GM12878 (cell line): ENCODE measurements at regions not wholly inside any gene's neighbourhood (a gene's known extent, or its start where the extent isn't known, plus 50 kb on each side); places are given as distances from the start of the nearest gene placed in this dataset.
A peak's percentile ranks its signal among the peaks of the same experiment; 100 is the strongest.

Experiments
- ATAC-seq: fragments of 200-7000 bp; cut with Tn5 transposase; 3 replicates; pipeline ENCODE4 v1.9.1; 2020; ENCODE audit warnings: mild to moderate bottlenecking, moderate library complexity
- BruUV-seq: library from RNA; stranded (reverse); fragments of 400-500 nt; replicated peaks from 2 replicates; lab custom pipeline; 2021; lab: Mats Ljungman, UMichigan
- CTCF ChIA-PET: fragments of 300-600 bp; sonication (Branson Sonifier 250); formaldehyde crosslinking; extraction: SDS; loops from one replicate; lab custom pipeline; 2021; ENCODE audit warnings: inconsistent platforms; lab: Yijun Ruan, JAX
- POLR2A ChIA-PET: fragments of 350-600 bp; formaldehyde crosslinking; extraction: SDS; loops from one replicate; lab custom pipeline; 2021; ENCODE audit warnings: inconsistent platforms; lab: Charles Lee
- RAD21 ChIA-PET: fragments of 300-600 bp; sonication (Branson Sonifier 250); formaldehyde crosslinking; loops from one replicate; lab custom pipeline; 2023; ENCODE audit warnings: antibody characterized with exemption; ENCODE audit not compliant: unreplicated experiment; lab: Charles Lee
- SMC1A ChIA-PET: fragments of 300-600 bp; sonication (Branson Sonifier 250); formaldehyde crosslinking; loops from one replicate; lab custom pipeline; 2023; ENCODE audit not compliant: unreplicated experiment, uncharacterized antibody; lab: Charles Lee
- DNase-seq: peaks from one replicate; pipeline ENCODE4 v3.0.0-alpha.2; 2011; ENCODE audit warnings: low read depth, low spot score
- FAIRE-seq: peaks from 3 replicates; lab custom pipeline; 2011; peaks lifted over from hg19 to GRCh38; lab: Jason Lieb, UNC
- H2AFZ ChIP-seq: 2 replicates; pipeline ENCODE4 v1.6.0; 2011; ENCODE audit warnings: low read depth, low read length, control low read depth; ENCODE audit not compliant: control insufficient read depth
- H3K27ac ChIP-seq: 2 replicates; pipeline ENCODE4 v1.5.1; 2011; ENCODE audit warnings: control low read depth; ENCODE audit not compliant: control insufficient read depth, insufficient read depth
- H3K27me3 ChIP-seq, 2 experiments: replicated peaks in 1 of 2; 2 replicates each; pipeline versions ENCODE4 v1.6.0 to v1.6.1; 2011; ENCODE audit warnings: low read length in 1 of 2; ENCODE audit not compliant: control insufficient read depth in 2 of 2, insufficient read depth in 2 of 2
- H3K36me3 ChIP-seq, 2 experiments: 2 replicates each; pipeline ENCODE4 v1.5.1; 2011; ENCODE audit warnings: low read length in 1 of 2; ENCODE audit not compliant: control insufficient read depth in 2 of 2, insufficient read depth in 2 of 2
- H3K4me1 ChIP-seq: 2 replicates; pipeline ENCODE4 v1.6.1; 2011; ENCODE audit warnings: mild to moderate bottlenecking, low read length, moderate library complexity, mixed read lengths; ENCODE audit not compliant: control insufficient read depth, insufficient read depth
- H3K4me2 ChIP-seq: 2 replicates; pipeline ENCODE4 v1.6.0; 2011; ENCODE audit warnings: control low read depth; ENCODE audit not compliant: control insufficient read depth, insufficient read depth
- H3K4me3 ChIP-seq: fragments of 200-600 bp; sonication (generic); 2 replicates; pipeline ENCODE4 v1.5.1; 2016
- H3K79me2 ChIP-seq: 2 replicates; pipeline ENCODE4 v1.6.0; 2011; ENCODE audit warnings: low read length; ENCODE audit not compliant: control insufficient read depth, insufficient read depth
- H3K9ac ChIP-seq: 2 replicates; pipeline ENCODE4 v1.8.0; 2011; ENCODE audit warnings: low read length, control low read depth, mixed read lengths; ENCODE audit not compliant: control insufficient read depth, insufficient read depth
- H3K9me3 ChIP-seq: replicated peaks from 3 replicates; pipeline ENCODE4 v1.5.1; 2011; ENCODE audit warnings: mild to moderate bottlenecking, low read length; ENCODE audit not compliant: control insufficient read depth, insufficient read depth
- H4K20me1 ChIP-seq: 2 replicates; pipeline ENCODE4 v1.6.0; 2011; ENCODE audit not compliant: control insufficient read depth, insufficient read depth
- BHLHE40 ChIP-seq, 2 experiments: fragments of 450-650 bp in 1 of 2; IDR thresholded peaks; 2 replicates each; pipeline ENCODE4 v1.6.1; 2011 to 2017; ENCODE audit warnings: low read depth in 2 of 2, borderline replicate concordance in 1 of 2, improper control_type of control experiment in 1 of 2, low read length in 1 of 2, mild to moderate bottlenecking in 1 of 2
- CEBPZ ChIP-seq: fragments of 150-350 bp; IDR thresholded peaks from 2 replicates; pipeline ENCODE4 v1.6.1; 2016; ENCODE audit warnings: low read depth, low read length
- CHD1 ChIP-seq: IDR thresholded peaks from 2 replicates; pipeline ENCODE4 v1.6.1; 2012; ENCODE audit warnings: low read depth, low read length, improper control_type of control experiment
- CTCF ChIP-seq, 3 experiments: IDR thresholded peaks in 2 of 3; conservative IDR thresholded peaks in 1 of 3; 2 replicates each; pipeline ENCODE4 v1.5.1; 2011; ENCODE audit warnings: low read depth in 3 of 3, low read length in 3 of 3, mild to moderate bottlenecking in 3 of 3, control low read depth in 2 of 3, moderate library complexity in 2 of 3, inconsistent platforms in 1 of 3, mixed read lengths in 1 of 3; ENCODE audit not compliant: control insufficient read depth in 2 of 3, insufficient read depth in 1 of 3; ENCODE audit errors: extremely low read depth in 1 of 3
- HSF1 ChIP-seq: fragments of 150-350 bp; IDR thresholded peaks from 2 replicates; pipeline ENCODE4 v1.6.1; 2014; ENCODE audit warnings: mild to moderate bottlenecking, low read depth, low read length
- JUNB ChIP-seq: IDR thresholded peaks from 2 replicates; pipeline ENCODE4 v1.6.1; 2016; ENCODE audit warnings: antibody characterized with exemption, mild to moderate bottlenecking
- KAT2A ChIP-seq: conservative IDR thresholded peaks from 2 replicates; pipeline ENCODE4 v1.6.1; 2011; ENCODE audit warnings: low read depth, low read length; ENCODE audit not compliant: control insufficient read depth
- PAX5 ChIP-seq: IDR thresholded peaks from 2 replicates; pipeline ENCODE4 v1.6.1; 2011; ENCODE audit warnings: low read depth, low read length, borderline replicate concordance
- RB1 ChIP-seq: fragments of 450-650 bp; formaldehyde crosslinking; IDR thresholded peaks from 2 replicates; pipeline ENCODE4 v1.6.1; 2017; ENCODE audit warnings: mild to moderate bottlenecking, borderline replicate concordance
- SKIL ChIP-seq: fragments of 450-650 bp; IDR thresholded peaks from 2 replicates; pipeline ENCODE4 v1.6.1; 2017; ENCODE audit warnings: mild to moderate bottlenecking, low read depth, inconsistent platforms; ENCODE audit not compliant: poor library complexity, severe bottlenecking
- in situ Hi-C: fragments of 300-500 bp; cut with MboI; formaldehyde crosslinking; loops from 9 replicates; pipeline ENCODE4 v1.14.3; 2018; ENCODE audit warnings: mixed read lengths
- intact Hi-C: fragments of 100-400 bp; cut with micrococcal nuclease; formaldehyde crosslinking; loops from one replicate; pipeline ENCODE4 v1.14.2; 2022; ENCODE audit not compliant: unreplicated experiment

GRCh38 chr14:34098985-34099349 lies 148.1 kb upstream of the EGLN3 start:
- intact Hi-C loops, result loop anchor here (1.0 to 10.0 kb wide), 5 partner anchors 130 to 260 kb away; no protein-coding TSS in a partner anchor
- no peaks in the 10 kb centered on the region for H3K79me2 ChIP-seq
- no peaks in the 10 kb centered on the region for H3K36me3 ChIP-seq
- TF ChIP-seq RB1, result no peak
- no peak for TF ChIP-seq SKIL
- no peak for TF ChIP-seq JUNB
- no peak for TF ChIP-seq CHD1
- no peak for TF ChIP-seq BHLHE40 (IDR thresholded peaks at IDR 0.05; ENCODE audit: borderline replicate concordance in 1 of 2, low read depth in 2 of 2, low read length in 1 of 2)
- no peak for TF ChIP-seq KAT2A
- no peak for TF ChIP-seq CTCF (IDR thresholded peaks at IDR 0.05 in 2 of 3, conservative IDR thresholded peaks at IDR 0.05 in 1 of 3; ENCODE audit: control insufficient read depth in 2 of 3, extremely low read depth in 1 of 3, insufficient read depth in 1 of 3, low read depth in 3 of 3, low read length in 3 of 3)
- TF ChIP-seq CEBPZ, result no peak
- TF ChIP-seq PAX5, result no peak
- no peak for TF ChIP-seq HSF1
- ChIA-PET RAD21 (interaction anchor here (0.8 to 9.9 kb wide), 71 partner anchors 8 to 1500 kb away, joined by 3 to 466 read pairs (median 6); partner anchors contain the start of gene EGLN3), CTCF (interaction anchor here (0.7 to 18.8 kb wide), 84 partner anchors 8 to 1519 kb away, joined by 3 to 809 read pairs (median 6); partner anchors contain the start of gene EGLN3), POLR2A (interaction anchor here (0.6 to 1.7 kb wide), 4 partner anchors 80 to 240 kb away, joined by 3 to 4 read pairs (median 3); no protein-coding TSS in a partner anchor), SMC1A (interaction anchor here (0.6 to 15.2 kb wide), 79 partner anchors 9 to 1493 kb away, joined by 3 to 668 read pairs (median 5); partner anchors contain the start of gene EGLN3)
- no peaks in the 10 kb centered on the region for H3K27me3 ChIP-seq
- H3K9ac ChIP-seq, result no peak overlapping the region
- BruUV-seq, result no TSS peak
- no peak overlapping the region for H3K4me3 ChIP-seq
- FAIRE-seq (no peak), DNase-seq (no peak), ATAC-seq (peak; percentile 36)
- no peak overlapping the region for H3K4me2 ChIP-seq
- no peaks in the 10 kb centered on the region for H3K4me1 ChIP-seq
- no peaks in the 10 kb centered on the region; the same call in 2 of the 3 replicates for H3K9me3 ChIP-seq
- in situ Hi-C loops, result no loop called here
- H3K27ac ChIP-seq, result no peak overlapping the region
- H2AFZ ChIP-seq, result no peak overlapping the region
- no peaks in the 10 kb centered on the region for H4K20me1 ChIP-seq
